Activated T-helper 17 cell treated with anti-CD3 and anti-CD28 coated beads, Interleukin-2, amount 50 U/mL, for 72 hours (primary cell): ENCODE measurements at regions not wholly inside any gene's neighbourhood (a gene's known extent, or its start where the extent isn't known, plus 50 kb on each side); places are given as distances from the start of the nearest gene placed in this dataset.

Source experiments
- ATAC-seq: fragments of 150-1000 bp; cut with Tn5 transposase; replicated peaks from 2 replicates; pipeline ENCODE4 v1.10.0; 2021; ENCODE audit warnings: mild to moderate bottlenecking, moderate library complexity
- H3K27ac Mint-ChIP-seq: one replicate; pipeline ENCODE4 v1.8.0; 2022; ENCODE audit warnings: mixed read lengths
- H3K27me3 Mint-ChIP-seq: one replicate; pipeline ENCODE4 v1.8.0; 2022; ENCODE audit warnings: mixed read lengths
- H3K36me3 Mint-ChIP-seq: one replicate; pipeline ENCODE4 v1.8.0; 2022; ENCODE audit warnings: low read depth, mild to moderate bottlenecking, mixed read lengths
- H3K4me1 Mint-ChIP-seq: one replicate; pipeline ENCODE4 v1.8.0; 2022; ENCODE audit warnings: mixed read lengths
- H3K4me3 Mint-ChIP-seq: one replicate; pipeline ENCODE4 v1.8.0; 2022; ENCODE audit warnings: mild to moderate bottlenecking, mixed read lengths
- H3K9me3 Mint-ChIP-seq: one replicate; pipeline ENCODE4 v1.8.0; 2022; ENCODE audit warnings: mixed read lengths

GRCh38 chr1:198923993-198924392 is 285.2 kb downstream of the PTPRC start:
- Mint-ChIP-seq H3K27me3 (no peaks in the 10 kb centered on the region), H3K4me3 (peak overlapping the region; percentile 22), H3K9me3 (no peaks in the 10 kb centered on the region), H3K4me1 (peaks cover 21% of the 10 kb centered on the region), H3K36me3 (no peaks in the 10 kb centered on the region), H3K27ac (peak overlapping the region; percentile 33)
- peak; percentile 5 for ATAC-seq

DNA sequence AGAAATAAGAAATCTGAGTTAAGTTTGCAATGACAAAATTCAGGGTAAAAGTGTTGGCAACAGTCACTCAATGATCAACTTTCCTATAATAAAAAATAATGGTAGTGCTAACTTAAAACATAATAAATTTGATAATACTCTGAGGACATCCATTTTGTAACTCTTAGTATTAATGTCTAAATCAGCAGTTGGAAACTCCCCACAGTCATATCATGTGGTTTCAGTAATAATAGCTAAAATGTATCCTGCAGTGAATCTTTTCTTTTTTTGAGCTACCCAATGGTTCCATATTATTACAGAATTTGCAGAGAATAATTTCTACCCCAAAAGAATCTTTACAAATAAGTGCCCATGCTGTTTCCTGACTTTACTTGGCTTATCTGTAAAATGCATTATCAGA is 286.7 kb downstream of the PTPRC start:
- Mint-ChIP-seq H3K36me3 (no peaks in the 10 kb centered on the region), H3K27me3 (no peaks in the 10 kb centered on the region), H3K4me3 (no peak overlapping the region), H3K9me3 (no peaks in the 10 kb centered on the region), H3K27ac (no peak overlapping the region), H3K4me1 (peaks cover 12% of the 10 kb centered on the region)
- no peak for ATAC-seq

DNA sequence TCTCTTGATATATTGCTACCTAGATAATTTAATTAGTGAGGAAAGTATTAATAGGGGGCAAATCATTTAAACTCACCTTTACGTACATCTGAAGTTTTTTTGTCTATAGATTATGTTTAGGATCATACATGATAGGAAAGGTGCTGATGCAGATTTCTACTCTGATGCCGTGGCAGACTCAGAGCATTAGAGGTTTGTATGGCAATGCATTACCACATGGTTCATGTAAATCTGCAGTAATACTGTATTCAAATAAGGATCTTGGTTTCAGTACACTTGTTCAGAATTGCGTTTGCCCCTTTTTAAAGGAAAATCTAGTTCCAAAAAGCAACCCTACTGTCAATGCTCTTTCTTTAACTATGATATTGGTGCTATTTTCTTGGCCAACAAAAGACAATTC is 288.3 kb downstream of the PTPRC start:
- ATAC-seq = no peak
- Mint-ChIP-seq H3K9me3 (no peaks in the 10 kb centered on the region), H3K27me3 (no peaks in the 10 kb centered on the region), H3K4me1 (peaks cover 11% of the 10 kb centered on the region), H3K36me3 (no peaks in the 10 kb centered on the region), H3K4me3 (peak overlapping the region; percentile 25), H3K27ac (no peak overlapping the region)

DNA sequence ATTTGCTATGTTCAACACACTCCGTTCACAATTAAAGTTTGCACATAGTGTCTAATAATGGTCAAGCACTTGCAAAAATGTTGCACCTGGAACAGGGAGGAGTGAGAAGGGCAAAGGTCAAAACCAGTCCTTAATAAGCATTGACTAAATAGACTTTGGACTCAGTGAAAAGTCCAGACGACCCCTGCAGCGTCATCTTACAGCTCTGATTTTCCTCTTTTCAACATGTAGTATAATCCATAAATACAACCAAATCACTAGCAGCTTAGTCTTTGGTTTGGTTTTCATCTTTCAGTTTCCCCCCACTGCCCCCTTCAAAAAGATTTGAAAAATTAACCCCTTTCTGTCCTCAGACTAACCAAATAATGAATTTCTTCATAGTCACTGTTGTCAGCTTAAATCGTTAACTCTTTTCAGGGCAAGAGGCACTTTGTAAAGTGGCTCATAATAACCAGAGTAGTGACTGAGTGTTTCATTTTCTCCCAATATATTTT is 290.3 kb downstream of the PTPRC start:
- H3K4me1 Mint-ChIP-seq = peaks cover 7% of the 10 kb centered on the region
- ATAC-seq = peak; percentile 50
- peak overlapping the region; percentile 70 for H3K4me3 Mint-ChIP-seq
- no peaks in the 10 kb centered on the region for H3K36me3 Mint-ChIP-seq
- no peak overlapping the region for H3K27ac Mint-ChIP-seq
- no peaks in the 10 kb centered on the region for H3K9me3 Mint-ChIP-seq
- H3K27me3 Mint-ChIP-seq = no peaks in the 10 kb centered on the region

DNA sequence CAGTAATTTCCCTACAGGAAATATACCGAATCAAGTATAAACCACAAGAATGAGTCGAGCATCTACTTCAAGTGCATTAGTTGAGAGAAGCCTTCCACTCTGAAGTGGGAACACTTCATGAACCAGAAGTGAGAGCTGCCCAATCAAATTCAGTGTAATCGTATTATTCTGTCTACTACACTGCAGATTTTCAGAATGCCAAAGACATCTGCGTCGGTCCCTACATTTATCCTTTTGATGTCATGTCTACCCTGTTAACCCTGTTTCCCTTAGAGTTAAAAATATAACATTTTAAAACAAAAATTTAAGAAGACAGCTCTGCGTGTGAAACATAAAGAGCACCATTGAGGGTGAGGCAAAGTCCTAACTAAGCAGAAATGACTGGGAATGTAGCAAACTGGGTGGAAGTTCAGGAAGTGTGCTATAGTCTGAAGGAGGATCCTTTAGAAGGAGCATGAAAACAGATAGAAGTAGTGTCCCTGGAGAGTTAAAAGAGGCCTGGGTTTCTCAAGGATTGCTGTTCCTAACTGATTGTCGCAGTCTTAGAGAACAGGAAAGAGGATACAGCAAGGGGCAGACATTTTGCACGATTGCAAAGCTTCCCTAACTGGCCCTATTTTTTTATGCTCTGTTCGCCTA is 291.2 kb downstream of the PTPRC start:
- Mint-ChIP-seq H3K9me3 (no peaks in the 10 kb centered on the region), H3K4me3 (peak overlapping the region; percentile 70), H3K27ac (peak overlapping the region; percentile 22), H3K27me3 (no peaks in the 10 kb centered on the region), H3K36me3 (no peaks in the 10 kb centered on the region), H3K4me1 (peaks cover 7% of the 10 kb centered on the region)
- peak; percentile 85 for ATAC-seq

DNA sequence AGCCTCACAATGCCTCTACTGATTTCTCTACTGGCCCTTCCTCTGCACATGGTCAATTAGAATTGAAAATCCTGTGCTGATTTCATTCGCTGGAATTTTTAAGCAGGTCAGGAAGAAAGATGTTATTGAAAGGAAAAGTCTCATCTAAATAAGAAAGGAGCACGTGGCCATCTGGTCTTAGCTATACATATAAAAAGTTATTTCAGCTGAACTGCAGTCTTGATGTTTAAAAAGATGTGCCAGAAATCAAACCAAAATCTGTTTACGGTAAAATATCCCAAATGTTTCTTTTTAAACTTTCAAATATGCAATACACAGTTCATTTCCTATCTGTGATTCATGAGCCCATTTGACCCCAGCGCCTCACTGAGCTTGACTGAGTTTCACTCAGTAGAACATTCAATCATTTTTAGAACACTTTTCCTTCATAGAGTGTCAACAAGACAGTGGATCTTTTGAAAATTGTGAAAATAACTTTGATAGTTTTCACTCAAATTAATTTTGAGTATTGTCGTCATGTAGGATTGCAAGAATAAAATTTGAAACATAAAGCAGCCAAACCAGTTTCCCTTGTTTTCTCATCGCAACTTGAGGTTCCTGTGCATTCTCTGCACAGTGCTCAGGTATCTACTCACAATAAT is 293.6 kb downstream of the PTPRC start:
- ATAC-seq = no peak
- peak overlapping the region; percentile 61 for H3K4me3 Mint-ChIP-seq
- H3K9me3 Mint-ChIP-seq = no peaks in the 10 kb centered on the region
- no peaks in the 10 kb centered on the region for H3K36me3 Mint-ChIP-seq
- H3K27ac Mint-ChIP-seq = no peak overlapping the region
- no peaks in the 10 kb centered on the region for H3K27me3 Mint-ChIP-seq
- peaks cover 7% of the 10 kb centered on the region for H3K4me1 Mint-ChIP-seq

GRCh38 chr1:198933515-198934222 is 294.8 kb downstream of the PTPRC start:
- ATAC-seq = no peak
- Mint-ChIP-seq H3K9me3 (no peaks in the 10 kb centered on the region), H3K27ac (no peak overlapping the region), H3K4me1 (peaks cover 7% of the 10 kb centered on the region), H3K36me3 (no peaks in the 10 kb centered on the region), H3K4me3 (no peak overlapping the region), H3K27me3 (no peaks in the 10 kb centered on the region)

- H3K36me3 Mint-ChIP-seq = no peaks in the 10 kb centered on the region
- no peaks in the 10 kb centered on the region for H3K27me3 Mint-ChIP-seq
- no peaks in the 10 kb centered on the region for H3K9me3 Mint-ChIP-seq
- ATAC-seq = no peak
- H3K27ac Mint-ChIP-seq = no peak overlapping the region
- H3K4me1 Mint-ChIP-seq = peaks cover 7% of the 10 kb centered on the region
- no peak overlapping the region for H3K4me3 Mint-ChIP-seq
Observed at GRCh38 chr1:198934426-198934825, 295.6 kb downstream of the PTPRC start.

GRCh38 chr1:198934901-198935305 is 296.1 kb downstream of the PTPRC start:
- no peaks in the 10 kb centered on the region for H3K27me3 Mint-ChIP-seq
- H3K4me1 Mint-ChIP-seq = peaks cover 6% of the 10 kb centered on the region
- H3K36me3 Mint-ChIP-seq = no peaks in the 10 kb centered on the region
- H3K9me3 Mint-ChIP-seq = no peaks in the 10 kb centered on the region
- no peak overlapping the region for H3K27ac Mint-ChIP-seq
- no peak overlapping the region for H3K4me3 Mint-ChIP-seq
- peak; percentile 21 for ATAC-seq

DNA sequence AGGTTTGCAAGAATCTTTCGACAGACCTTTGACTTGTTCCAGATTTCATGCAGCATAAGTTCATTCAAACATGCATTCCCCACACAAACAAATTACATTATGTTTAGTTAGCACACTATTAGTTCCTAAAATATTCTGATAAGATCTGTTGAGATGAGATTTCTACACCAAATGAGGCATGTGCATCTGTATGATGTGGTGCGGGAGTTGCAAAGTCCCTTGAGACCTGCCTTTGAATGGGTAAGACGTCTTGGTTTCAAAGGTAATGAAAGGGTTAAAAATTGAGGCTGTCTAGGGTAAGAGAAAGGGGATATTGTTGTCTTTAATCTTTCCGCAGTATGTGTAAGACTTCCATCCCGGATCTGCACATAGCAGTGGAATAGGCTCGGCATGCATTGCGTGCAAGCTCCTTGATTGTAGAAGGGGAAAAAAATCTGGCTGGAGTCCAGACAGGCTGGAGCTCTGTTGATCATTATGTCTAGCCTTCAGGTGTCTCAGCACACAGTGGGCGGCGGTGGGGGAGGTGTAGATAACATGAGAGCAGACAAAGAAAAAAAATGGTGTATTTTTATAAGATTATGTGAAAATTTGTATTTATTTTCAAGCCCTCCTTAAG is 296.6 kb downstream of the PTPRC start:
- ATAC-seq = peak; percentile 17
- Mint-ChIP-seq H3K27me3 (no peaks in the 10 kb centered on the region), H3K4me1 (peaks cover under 1% of the 10 kb centered on the region), H3K27ac (no peak overlapping the region), H3K9me3 (no peaks in the 10 kb centered on the region), H3K36me3 (no peaks in the 10 kb centered on the region), H3K4me3 (no peak overlapping the region)

GRCh38 chr1:198936371-198937083 is 297.7 kb downstream of the PTPRC start:
- Mint-ChIP-seq H3K36me3 (no peaks in the 10 kb centered on the region), H3K4me3 (no peak overlapping the region), H3K27me3 (no peaks in the 10 kb centered on the region), H3K27ac (peak overlapping the region; percentile 78), H3K9me3 (no peaks in the 10 kb centered on the region), H3K4me1 (no peaks in the 10 kb centered on the region)
- ATAC-seq = no peak

- H3K36me3 Mint-ChIP-seq = no peaks in the 10 kb centered on the region
- peak overlapping the region; percentile 78 for H3K27ac Mint-ChIP-seq
- H3K4me3 Mint-ChIP-seq = no peak overlapping the region
- H3K27me3 Mint-ChIP-seq = no peaks in the 10 kb centered on the region
- no peaks in the 10 kb centered on the region for H3K9me3 Mint-ChIP-seq
- ATAC-seq = peak; percentile 97
- H3K4me1 Mint-ChIP-seq = no peaks in the 10 kb centered on the region
Observed at GRCh38 chr1:198937231-198938031, 298.6 kb downstream of the PTPRC start.

- Mint-ChIP-seq H3K9me3 (no peaks in the 10 kb centered on the region), H3K4me3 (no peak overlapping the region), H3K36me3 (no peaks in the 10 kb centered on the region), H3K4me1 (no peaks in the 10 kb centered on the region), H3K27ac (no peak overlapping the region), H3K27me3 (no peaks in the 10 kb centered on the region)
- no peak for ATAC-seq
Observed at GRCh38 chr1:198939286-198939685, 300.4 kb downstream of the PTPRC start.
